HepG2 (cell line): ENCODE measurements at regions not wholly inside any gene's neighbourhood (a gene's known extent, or its start where the extent isn't known, plus 50 kb on each side); places are given as distances from the start of the nearest gene placed in this dataset.

Experiments used
- ATAC-seq: fragments of 200-7000 bp; cut with Tn5 transposase; 3 replicates; pipeline ENCODE4 v1.9.1; 2020; ENCODE audit warnings: mild to moderate bottlenecking, moderate library complexity
- BruUV-seq: library from RNA; stranded (reverse); fragments of 400-500 nt; replicated peaks from 2 replicates; lab custom pipeline; 2021; lab: Mats Ljungman, UMichigan
- CTCF ChIA-PET: fragments of 300-600 bp; formaldehyde crosslinking; extraction: SDS; loops from one replicate; lab custom pipeline; 2021; ENCODE audit warnings: low total read pairs, inconsistent platforms, low intra/inter-chr PET ratio; lab: Yijun Ruan, JAX
- POLR2A ChIA-PET: fragments of 350-600 bp; sonication (Branson Sonifier 250); formaldehyde crosslinking; loops from one replicate; lab custom pipeline; 2020; ENCODE audit warnings: antibody characterized with exemption, inconsistent platforms; lab: Yijun Ruan, JAX
- DNase-seq: peaks from one replicate; pipeline ENCODE4 v3.0.0-alpha.2; 2015; ENCODE audit warnings: low spot score
- FAIRE-seq: peaks from 3 replicates; lab custom pipeline; 2011; peaks lifted over from hg19 to GRCh38; lab: Jason Lieb, UNC
- H2AFZ ChIP-seq: one replicate; pipeline ENCODE4 v1.6.1; 2011; ENCODE audit warnings: low read length, inconsistent platforms
- H3K27ac ChIP-seq: fragments of 300-600 bp; 3 replicates; pipeline ENCODE4 v1.8.0; 2011; ENCODE audit warnings: mixed run types, mild to moderate bottlenecking, mixed read lengths, low read length, inconsistent platforms; ENCODE audit not compliant: insufficient read depth; ENCODE audit errors: extremely low read length
- H3K27me3 ChIP-seq, 2 experiments: fragments of 200-600 bp in 1 of 2; 2 replicates in 1 of 2; 3 replicates in 1 of 2; pipeline versions ENCODE4 v1.6.0 to v1.8.0; 2011; ENCODE audit warnings: low read length in 2 of 2, mild to moderate bottlenecking in 2 of 2, moderate library complexity in 2 of 2, inconsistent platforms in 1 of 2; ENCODE audit not compliant: insufficient read depth in 2 of 2, control insufficient read depth in 1 of 2
- H3K36me3 ChIP-seq, 2 experiments: fragments of 200-600 bp in 1 of 2; replicated peaks in 1 of 2; 2 replicates in 1 of 2; 3 replicates in 1 of 2; pipeline versions ENCODE4 v1.5.1 to v1.8.0; 2011; ENCODE audit warnings: low read length in 2 of 2, inconsistent platforms in 1 of 2; ENCODE audit not compliant: insufficient read depth in 2 of 2, control insufficient read depth in 1 of 2
- H3K4me1 ChIP-seq: 2 replicates; pipeline ENCODE4 v1.5.1; 2012; ENCODE audit warnings: low read length, inconsistent platforms; ENCODE audit not compliant: insufficient read depth
- H3K4me2 ChIP-seq: 2 replicates; pipeline ENCODE4 v1.6.0; 2011; ENCODE audit warnings: low read depth, low read length, inconsistent platforms
- H3K4me3 ChIP-seq, 3 experiments: fragments of 200-600 bp in 1 of 3; sonication (generic), shearing (Covaris generic) in 1 of 3; replicated peaks in 1 of 3; 2 replicates each; pipeline ENCODE4 v1.5.1; 2011 to 2016; ENCODE audit warnings: low read length in 3 of 3, inconsistent platforms in 2 of 3, low read depth in 2 of 3, mild to moderate bottlenecking in 2 of 3, control low read depth in 1 of 3, mixed read lengths in 1 of 3; ENCODE audit not compliant: insufficient read depth in 1 of 3
- H3K79me2 ChIP-seq: one replicate; pipeline ENCODE4 v1.6.1; 2011; ENCODE audit warnings: low read length, inconsistent platforms; ENCODE audit not compliant: insufficient read depth
- H3K9ac ChIP-seq: 2 replicates; pipeline ENCODE4 v1.6.0; 2011; ENCODE audit warnings: mild to moderate bottlenecking, low read depth, low read length, inconsistent platforms; ENCODE audit not compliant: insufficient read depth
- H3K9me3 ChIP-seq: 2 replicates; pipeline ENCODE4 v1.5.1; 2012; ENCODE audit warnings: mild to moderate bottlenecking, low read length
- H4K20me1 ChIP-seq: 2 replicates; pipeline ENCODE4 v1.6.0; 2011; ENCODE audit warnings: inconsistent platforms, mild to moderate bottlenecking, low read length, moderate library complexity; ENCODE audit not compliant: insufficient read depth
- BCL6 ChIP-seq: IDR thresholded peaks from 2 replicates; pipeline ENCODE4 v1.6.1; 2016; ENCODE audit warnings: missing genetic modification reagents, missing compliant biosample characterization
- CCDC6 ChIP-seq: sonication (generic); formaldehyde crosslinking; IDR thresholded peaks from 2 replicates; pipeline ENCODE4 v1.8.1; 2022; ENCODE audit warnings: mild to moderate bottlenecking, missing genetic modification reagents, moderate library complexity
- FOXA1 ChIP-seq, 2 experiments: fragments of 450-650 bp in 1 of 2; sonication (generic) in 1 of 2; formaldehyde crosslinking in 1 of 2; IDR thresholded peaks; 2 replicates each; pipeline versions ENCODE4 v1.4.0 to v1.6.1; 2016 to 2020; ENCODE audit warnings: missing genetic modification reagents in 1 of 2
- MIER2 ChIP-seq: IDR thresholded peaks from 2 replicates; pipeline ENCODE4 v1.6.1; 2016; ENCODE audit warnings: missing biosample characterization, missing genetic modification reagents
- NFIB ChIP-seq: sonication (generic); formaldehyde crosslinking; IDR thresholded peaks from 2 replicates; pipeline ENCODE4 v1.9.0; 2021; ENCODE audit warnings: missing genetic modification reagents, mild to moderate bottlenecking, borderline replicate concordance
- PCBP1 ChIP-seq: fragments of 200-400 bp; formaldehyde crosslinking; IDR thresholded peaks from 2 replicates; pipeline ENCODE4 v1.6.1; 2017; ENCODE audit warnings: mild to moderate bottlenecking, low read depth, low read length, borderline replicate concordance
- PCBP2 ChIP-seq: fragments of 200-400 bp; formaldehyde crosslinking; optimal IDR thresholded peaks from 2 replicates; pipeline ENCODE3; 2018; ENCODE audit warnings: low read length, low read depth; ENCODE audit not compliant: poor library complexity, severe bottlenecking
- RBFOX2 ChIP-seq: fragments of 200-400 bp; formaldehyde crosslinking; IDR thresholded peaks from 2 replicates; pipeline ENCODE4 v1.6.1; 2017; ENCODE audit warnings: low read depth, mild to moderate bottlenecking, low read length
- RFXAP ChIP-seq: sonication (generic); formaldehyde crosslinking; IDR thresholded peaks from 2 replicates; pipeline ENCODE4 v1.4.0; 2020; ENCODE audit warnings: missing genetic modification reagents, borderline replicate concordance
- SP4 ChIP-seq: sonication (generic); formaldehyde crosslinking; IDR thresholded peaks from 2 replicates; pipeline ENCODE4 v1.8.1; 2023; ENCODE audit warnings: mild to moderate bottlenecking, missing genetic modification reagents
- U2AF2 ChIP-seq: fragments of 200-400 bp; formaldehyde crosslinking; IDR thresholded peaks from 2 replicates; pipeline ENCODE4 v1.6.1; 2017; ENCODE audit warnings: low read depth, mild to moderate bottlenecking, low read length
- ZNF382 ChIP-seq: sonication (generic); formaldehyde crosslinking; IDR thresholded peaks from 2 replicates; pipeline ENCODE4 v1.5.0; 2020; ENCODE audit warnings: missing genetic modification reagents, mild to moderate bottlenecking, borderline replicate concordance
- WGBS: methylation state at CpG from one replicate; pipeline ENCODE4 v1.1.6; 2017; ENCODE audit warnings: low lambda C conversion rate; 5-methylcytosine and 5-hydroxymethylcytosine counted together
- in situ Hi-C: cut with HindIII; loops from 2 replicates; pipeline ENCODE4 v1.10.0; 2017; ENCODE audit warnings: low pct_unique_long_range_greater_than_20kb; ENCODE audit not compliant: extremely low pct_ligation_motif_present
- intact Hi-C: fragments of 100-400 bp; cut with micrococcal nuclease; formaldehyde crosslinking; loops from one replicate; pipeline ENCODE4 v1.10.0; 2022; ENCODE audit not compliant: unreplicated experiment
- TF ChIP-seq, protein P1 (sequence below): sonication (generic); formaldehyde crosslinking; IDR thresholded peaks from 2 replicates; pipeline ENCODE4 v1.4.0; 2020; ENCODE audit warnings: missing genetic modification reagents
- TF ChIP-seq, protein P2 (sequence below): sonication (generic); formaldehyde crosslinking; IDR thresholded peaks from 2 replicates; pipeline ENCODE4 v1.8.0; 2022; ENCODE audit warnings: mild to moderate bottlenecking, missing genetic modification reagents; ENCODE audit not compliant: insufficient replicate concordance
- TF ChIP-seq, protein P3 (sequence below): sonication (generic); formaldehyde crosslinking; IDR thresholded peaks from 2 replicates; pipeline ENCODE4 v1.8.1; 2023; ENCODE audit warnings: missing genetic modification reagents, inconsistent platforms, borderline replicate concordance
- TF ChIP-seq, protein P4 (sequence below): sonication (generic); formaldehyde crosslinking; IDR thresholded peaks from 2 replicates; pipeline ENCODE4 v1.8.0; 2022; ENCODE audit warnings: mild to moderate bottlenecking, missing genetic modification reagents, borderline replicate concordance

DNA sequence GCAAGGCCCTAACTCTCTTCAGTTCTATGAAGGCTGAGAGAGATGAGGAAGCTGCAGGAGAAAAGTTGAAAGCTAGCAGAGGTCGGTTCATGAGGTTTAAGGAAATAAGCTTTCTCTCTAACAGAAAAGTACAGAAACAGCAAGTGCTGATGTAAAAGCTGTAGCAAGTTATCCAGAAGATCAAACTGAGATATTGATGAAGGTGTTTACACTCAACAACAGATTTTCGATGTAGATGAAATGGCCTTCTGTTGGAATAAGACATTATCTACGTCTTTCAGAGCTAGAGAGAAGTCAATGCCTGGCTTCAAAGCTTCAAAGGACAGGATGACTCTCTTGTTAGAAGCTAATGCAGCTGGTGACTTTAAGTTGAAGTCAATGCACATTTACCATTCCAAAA lies 87.4 kb downstream of the PDCL3 start (continued):
- TF ChIP-seq, protein P1, sequence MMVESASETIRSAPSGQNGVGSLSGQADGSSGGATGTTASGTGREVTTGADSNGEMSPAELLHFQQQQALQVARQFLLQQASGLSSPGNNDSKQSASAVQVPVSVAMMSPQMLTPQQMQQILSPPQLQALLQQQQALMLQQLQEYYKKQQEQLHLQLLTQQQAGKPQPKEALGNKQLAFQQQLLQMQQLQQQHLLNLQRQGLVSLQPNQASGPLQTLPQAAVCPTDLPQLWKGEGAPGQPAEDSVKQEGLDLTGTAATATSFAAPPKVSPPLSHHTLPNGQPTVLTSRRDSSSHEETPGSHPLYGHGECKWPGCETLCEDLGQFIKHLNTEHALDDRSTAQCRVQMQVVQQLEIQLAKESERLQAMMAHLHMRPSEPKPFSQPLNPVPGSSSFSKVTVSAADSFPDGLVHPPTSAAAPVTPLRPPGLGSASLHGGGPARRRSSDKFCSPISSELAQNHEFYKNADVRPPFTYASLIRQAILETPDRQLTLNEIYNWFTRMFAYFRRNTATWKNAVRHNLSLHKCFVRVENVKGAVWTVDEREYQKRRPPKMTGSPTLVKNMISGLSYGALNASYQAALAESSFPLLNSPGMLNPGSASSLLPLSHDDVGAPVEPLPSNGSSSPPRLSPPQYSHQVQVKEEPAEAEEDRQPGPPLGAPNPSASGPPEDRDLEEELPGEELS (CRISPR knock-in tag): no peak
- TF ChIP-seq RFXAP (CRISPR knock-in tag) (no peak), U2AF2 (no peak), PCBP2 (no peak), NFIB (CRISPR knock-in tag) (no peak), RBFOX2 (no peak)
- TF ChIP-seq, protein P2, sequence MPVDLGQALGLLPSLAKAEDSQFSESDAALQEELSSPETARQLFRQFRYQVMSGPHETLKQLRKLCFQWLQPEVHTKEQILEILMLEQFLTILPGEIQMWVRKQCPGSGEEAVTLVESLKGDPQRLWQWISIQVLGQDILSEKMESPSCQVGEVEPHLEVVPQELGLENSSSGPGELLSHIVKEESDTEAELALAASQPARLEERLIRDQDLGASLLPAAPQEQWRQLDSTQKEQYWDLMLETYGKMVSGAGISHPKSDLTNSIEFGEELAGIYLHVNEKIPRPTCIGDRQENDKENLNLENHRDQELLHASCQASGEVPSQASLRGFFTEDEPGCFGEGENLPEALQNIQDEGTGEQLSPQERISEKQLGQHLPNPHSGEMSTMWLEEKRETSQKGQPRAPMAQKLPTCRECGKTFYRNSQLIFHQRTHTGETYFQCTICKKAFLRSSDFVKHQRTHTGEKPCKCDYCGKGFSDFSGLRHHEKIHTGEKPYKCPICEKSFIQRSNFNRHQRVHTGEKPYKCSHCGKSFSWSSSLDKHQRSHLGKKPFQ (CRISPR knock-in tag): no peak

DNA sequence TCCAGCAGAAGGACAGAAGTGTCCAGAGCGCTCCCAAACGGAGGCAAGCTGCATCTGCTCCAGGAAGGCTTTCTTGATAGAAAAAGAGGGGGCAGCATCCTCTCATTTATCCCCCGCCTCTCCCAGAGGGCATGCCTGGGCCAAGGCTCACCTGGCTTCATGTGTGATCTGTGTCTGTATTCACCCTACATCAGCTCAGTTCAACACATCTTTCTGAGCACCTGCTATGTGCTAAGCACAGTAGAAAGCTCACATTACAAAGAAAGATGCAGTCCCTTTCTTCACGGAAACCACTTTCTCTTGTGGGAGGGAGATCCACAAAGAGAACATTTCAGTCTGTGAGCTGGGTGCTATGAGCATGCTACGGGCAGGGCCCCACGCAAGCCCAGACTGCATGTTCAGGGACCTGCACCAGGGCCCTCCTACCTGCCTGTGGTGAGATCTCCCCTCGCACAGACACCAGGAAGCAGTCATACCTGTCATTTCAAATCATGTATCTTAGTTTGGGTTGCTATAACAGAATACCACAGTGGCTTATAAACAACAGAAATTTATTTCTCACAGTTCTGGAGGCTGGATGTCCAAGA lies 90.7 kb downstream of the PDCL3 start:
- FAIRE-seq: no peak
- Histone ChIP-seq H3K4me2 (no peak overlapping the region), H3K79me2 (no peaks in the 10 kb centered on the region), H3K4me3 (no peak overlapping the region), H3K27ac (no peak overlapping the region), H3K27me3 (peaks cover 3 to 44% of the 10 kb centered on the region in 2 experiments; a peak in 3 of 5 replicates), H3K9me3 (no peaks in the 10 kb centered on the region), H3K9ac (no peak overlapping the region), H2AFZ (no peak overlapping the region), H3K4me1 (no peaks in the 10 kb centered on the region), H3K36me3 (no peaks in the 10 kb centered on the region), H4K20me1 (no peaks in the 10 kb centered on the region)
- no peak for DNase-seq
- 47% methylated on average over 7 of the region's 7 CpGs for WGBS
- POLR2A ChIA-PET: no interaction called here
- intact Hi-C loops (no loop called here), in situ Hi-C loops (no loop called here)
- CTCF ChIA-PET: no interaction called here
- no peak; the same call in 2 of the 3 replicates for ATAC-seq
- no TSS peak for BruUV-seq
- TF ChIP-seq SP4 (CRISPR knock-in tag): no peak
- no peak for TF ChIP-seq BCL6 (CRISPR knock-in tag)
- TF ChIP-seq ZNF382 (CRISPR knock-in tag): no peak
- TF ChIP-seq CCDC6 (CRISPR knock-in tag): no peak
- no peak for TF ChIP-seq PCBP1
- TF ChIP-seq, protein P3, sequence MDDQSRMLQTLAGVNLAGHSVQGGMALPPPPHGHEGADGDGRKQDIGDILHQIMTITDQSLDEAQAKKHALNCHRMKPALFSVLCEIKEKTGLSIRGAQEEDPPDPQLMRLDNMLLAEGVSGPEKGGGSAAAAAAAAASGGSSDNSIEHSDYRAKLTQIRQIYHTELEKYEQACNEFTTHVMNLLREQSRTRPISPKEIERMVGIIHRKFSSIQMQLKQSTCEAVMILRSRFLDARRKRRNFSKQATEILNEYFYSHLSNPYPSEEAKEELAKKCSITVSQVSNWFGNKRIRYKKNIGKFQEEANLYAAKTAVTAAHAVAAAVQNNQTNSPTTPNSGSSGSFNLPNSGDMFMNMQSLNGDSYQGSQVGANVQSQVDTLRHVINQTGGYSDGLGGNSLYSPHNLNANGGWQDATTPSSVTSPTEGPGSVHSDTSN (CRISPR knock-in tag): no peak
- TF ChIP-seq, protein P4, sequence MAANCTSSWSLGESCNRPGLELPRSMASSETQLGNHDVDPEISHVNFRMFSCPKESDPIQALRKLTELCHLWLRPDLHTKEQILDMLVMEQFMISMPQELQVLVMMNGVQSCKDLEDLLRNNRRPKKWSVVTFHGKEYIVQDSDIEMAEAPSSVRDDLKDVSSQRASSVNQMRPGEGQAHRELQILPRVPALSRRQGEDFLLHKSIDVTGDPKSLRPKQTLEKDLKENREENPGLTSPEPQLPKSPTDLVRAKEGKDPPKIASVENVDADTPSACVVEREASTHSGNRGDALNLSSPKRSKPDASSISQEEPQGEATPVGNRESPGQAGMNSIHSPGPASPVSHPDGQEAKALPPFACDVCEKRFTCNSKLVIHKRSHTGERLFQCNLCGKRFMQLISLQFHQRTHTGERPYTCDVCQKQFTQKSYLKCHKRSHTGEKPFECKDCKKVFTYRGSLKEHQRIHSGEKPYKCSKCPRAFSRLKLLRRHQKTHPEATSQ (CRISPR knock-in tag): no peak
- no peak for TF ChIP-seq MIER2 (CRISPR knock-in tag)
- no peak for TF ChIP-seq FOXA1 (IDR thresholded peaks at IDR 0.05)
- TF ChIP-seq FOXA1 (CRISPR knock-in tag; IDR thresholded peaks at IDR 0.05): no peak
